Endometrial microvascular endothelial cells (primary cell): ENCODE measurements at regions not wholly inside any gene's neighbourhood (a gene's known extent, or its start where the extent isn't known, plus 50 kb on each side); places are given as distances from the start of the nearest gene placed in this dataset.
"Not testable (repeated sequence)": the region's sequence is repeated elsewhere in the genome, so short reads cannot be mapped to it uniquely, and the experiment has no call there.

ENCODE experiments used
- in situ Hi-C: cut with HindIII; loops from 2 replicates; pipeline ENCODE4 v1.10.0; 2017; ENCODE audit warnings: low sequenced_read_pairs, low pct_unique_long_range_greater_than_20kb; ENCODE audit errors: inconsistent ontology term

GRCh38 chr1:200262326-200262965 is 147.4 kb downstream of the ZNF281 start:
- in situ Hi-C loops: no loop called here

GRCh38 chr1:200260597-200261335 is 149.1 kb downstream of the ZNF281 start:
- in situ Hi-C loops: no loop called here

GRCh38 chr1:200258447-200259375 is 151.1 kb downstream of the ZNF281 start:
- in situ Hi-C loops: no loop called here

- in situ Hi-C loops: no loop called here
Observed at GRCh38 chr1:200257235-200257634, 152.6 kb downstream of the ZNF281 start.

GRCh38 chr1:200254602-200255001 is 155.2 kb downstream of the ZNF281 start:
- in situ Hi-C loops: not testable (repeated sequence)

- in situ Hi-C loops: no loop called here
Observed at GRCh38 chr1:200253774-200254495, 155.9 kb downstream of the ZNF281 start.

- in situ Hi-C loops: no loop called here
Observed at GRCh38 chr1:200252531-200252930, 157.3 kb downstream of the ZNF281 start.

GRCh38 chr1:200250469-200250868 is 159.4 kb downstream of the ZNF281 start:
- in situ Hi-C loops: no loop called here

- in situ Hi-C loops: no loop called here
Observed at GRCh38 chr1:200248541-200248940, 161.3 kb downstream of the ZNF281 start.

- in situ Hi-C loops: no loop called here
Observed at GRCh38 chr1:200247518-200247917, 162.3 kb downstream of the ZNF281 start.

- in situ Hi-C loops: no loop called here
Observed at GRCh38 chr1:200245473-200245872, 164.4 kb downstream of the ZNF281 start.

- in situ Hi-C loops: no loop called here
Observed at GRCh38 chr1:200243042-200243437, 166.8 kb downstream of the ZNF281 start.

GRCh38 chr1:200242110-200243041 is 167.5 kb downstream of the ZNF281 start:
- in situ Hi-C loops: no loop called here

- in situ Hi-C loops: no loop called here
Observed at GRCh38 chr1:200240656-200241055, 169.2 kb downstream of the ZNF281 start.

- in situ Hi-C loops: no loop called here
Observed at GRCh38 chr1:200238311-200238710, 171.5 kb downstream of the ZNF281 start.

- in situ Hi-C loops: no loop called here
Observed at GRCh38 chr1:200237066-200237465, 172.8 kb downstream of the ZNF281 start.

- in situ Hi-C loops: no loop called here
Observed at GRCh38 chr1:200234938-200235337, 174.9 kb downstream of the ZNF281 start.

GRCh38 chr1:200233393-200233792 is 176.4 kb downstream of the ZNF281 start:
- in situ Hi-C loops: no loop called here
